GM12873 (cell line): ENCODE measurements at regions not wholly inside any gene's neighbourhood (a gene's known extent, or its start where the extent isn't known, plus 50 kb on each side); places are given as distances from the start of the nearest gene placed in this dataset.

Source experiments
- TF ChIP-seq, protein P1 (sequence below): IDR thresholded peaks from 2 replicates; pipeline ENCODE4 v1.5.1; 2012; ENCODE audit warnings: low read depth, mild to moderate bottlenecking, moderate library complexity, low read length, control low read depth; ENCODE audit not compliant: insufficient read depth; ENCODE audit errors: missing control alignments

DNA sequence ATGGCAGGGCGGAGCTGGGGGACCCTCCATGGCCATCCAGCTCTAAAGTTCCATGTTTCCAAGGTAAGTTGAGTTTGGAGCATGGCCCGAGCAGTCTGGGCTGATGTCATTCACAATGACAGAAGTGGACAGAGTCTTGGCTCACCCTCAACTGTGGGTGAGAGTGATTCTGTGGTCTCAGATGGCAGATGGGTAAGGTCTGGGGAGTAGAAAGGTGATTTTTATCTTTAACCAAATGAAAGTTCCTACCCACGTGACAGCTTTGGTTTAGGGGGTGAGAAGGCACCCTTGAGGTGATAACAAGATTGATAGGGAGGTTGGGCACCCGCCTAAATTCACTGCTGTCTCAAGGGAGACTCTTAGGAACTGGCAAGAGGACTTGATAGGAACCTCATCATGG is 57.6 kb upstream of the PDZD8 start:
- TF ChIP-seq, protein P1, sequence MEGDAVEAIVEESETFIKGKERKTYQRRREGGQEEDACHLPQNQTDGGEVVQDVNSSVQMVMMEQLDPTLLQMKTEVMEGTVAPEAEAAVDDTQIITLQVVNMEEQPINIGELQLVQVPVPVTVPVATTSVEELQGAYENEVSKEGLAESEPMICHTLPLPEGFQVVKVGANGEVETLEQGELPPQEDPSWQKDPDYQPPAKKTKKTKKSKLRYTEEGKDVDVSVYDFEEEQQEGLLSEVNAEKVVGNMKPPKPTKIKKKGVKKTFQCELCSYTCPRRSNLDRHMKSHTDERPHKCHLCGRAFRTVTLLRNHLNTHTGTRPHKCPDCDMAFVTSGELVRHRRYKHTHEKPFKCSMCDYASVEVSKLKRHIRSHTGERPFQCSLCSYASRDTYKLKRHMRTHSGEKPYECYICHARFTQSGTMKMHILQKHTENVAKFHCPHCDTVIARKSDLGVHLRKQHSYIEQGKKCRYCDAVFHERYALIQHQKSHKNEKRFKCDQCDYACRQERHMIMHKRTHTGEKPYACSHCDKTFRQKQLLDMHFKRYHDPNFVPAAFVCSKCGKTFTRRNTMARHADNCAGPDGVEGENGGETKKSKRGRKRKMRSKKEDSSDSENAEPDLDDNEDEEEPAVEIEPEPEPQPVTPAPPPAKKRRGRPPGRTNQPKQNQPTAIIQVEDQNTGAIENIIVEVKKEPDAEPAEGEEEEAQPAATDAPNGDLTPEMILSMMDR, result no peak

DNA sequence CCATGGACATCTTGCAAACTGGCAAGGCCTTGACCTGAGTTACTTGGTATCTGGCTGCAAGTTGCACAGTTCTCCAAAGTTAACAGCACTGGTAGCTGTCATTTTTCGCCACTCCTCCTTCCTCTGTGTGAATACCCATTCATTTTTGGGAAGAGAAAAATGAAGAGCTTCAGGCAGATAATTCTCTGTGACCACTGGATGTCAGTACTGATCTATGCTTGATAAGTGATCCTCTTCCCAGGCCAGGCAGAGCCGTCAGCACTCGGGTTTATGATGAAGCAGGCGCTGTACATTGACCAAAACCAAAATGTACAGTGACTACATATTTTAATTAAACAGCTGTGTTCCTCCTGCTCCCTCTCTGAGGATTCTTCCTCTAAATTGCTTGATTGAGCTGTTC is 55.9 kb upstream of the PDZD8 start:
- TF ChIP-seq, protein P1, result no peak

DNA sequence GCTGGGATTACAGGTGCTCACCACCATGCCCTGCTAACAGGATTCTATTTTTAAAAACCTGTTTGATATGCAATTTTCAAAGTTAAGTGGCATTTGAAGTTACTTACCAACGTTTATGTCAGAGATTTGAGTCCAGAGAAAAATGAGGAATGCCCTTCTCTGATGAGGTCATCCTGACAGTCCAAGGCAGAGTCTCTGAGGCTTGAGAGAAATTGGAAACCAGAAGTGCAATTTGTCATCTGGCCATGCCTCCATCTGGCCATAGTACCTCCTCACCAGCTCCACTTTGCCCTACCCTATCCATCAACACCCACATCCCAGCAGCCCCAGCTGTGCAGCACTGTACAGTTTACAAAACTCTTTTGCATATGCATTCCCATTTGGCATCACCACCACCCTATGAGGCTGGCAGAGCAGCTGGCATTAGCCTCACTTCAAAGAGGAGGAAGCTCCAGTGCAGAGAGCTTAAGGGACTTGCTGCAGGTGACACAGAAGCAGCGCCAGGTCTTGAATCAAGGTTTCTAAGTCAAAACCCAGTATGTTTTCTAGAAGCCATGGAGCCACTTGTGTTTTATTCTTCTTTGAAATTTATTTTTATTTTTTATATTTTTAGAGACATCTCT is 54.5 kb upstream of the PDZD8 start:
- TF ChIP-seq, protein P1, result no peak

DNA sequence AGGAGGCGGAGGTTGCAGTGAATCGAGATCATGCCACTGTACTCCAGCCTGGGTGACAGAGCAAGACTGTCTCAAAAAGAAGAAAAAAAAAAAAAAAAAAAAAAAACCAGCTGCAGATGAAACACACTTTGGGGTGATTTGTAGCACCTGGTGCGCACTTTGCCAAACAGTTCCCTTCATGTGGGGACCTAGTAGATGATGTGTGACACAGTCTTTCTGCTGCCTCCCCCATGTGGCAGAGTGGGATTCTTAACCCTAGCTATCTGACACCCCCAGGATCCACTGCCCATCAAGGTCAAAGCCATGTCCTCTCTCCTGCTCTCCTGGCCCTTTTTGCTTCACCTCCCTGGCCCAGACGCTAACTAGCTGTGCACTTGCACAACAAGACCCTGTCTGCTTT is 52.1 kb upstream of the PDZD8 start:
- TF ChIP-seq, protein P1, result no peak

DNA sequence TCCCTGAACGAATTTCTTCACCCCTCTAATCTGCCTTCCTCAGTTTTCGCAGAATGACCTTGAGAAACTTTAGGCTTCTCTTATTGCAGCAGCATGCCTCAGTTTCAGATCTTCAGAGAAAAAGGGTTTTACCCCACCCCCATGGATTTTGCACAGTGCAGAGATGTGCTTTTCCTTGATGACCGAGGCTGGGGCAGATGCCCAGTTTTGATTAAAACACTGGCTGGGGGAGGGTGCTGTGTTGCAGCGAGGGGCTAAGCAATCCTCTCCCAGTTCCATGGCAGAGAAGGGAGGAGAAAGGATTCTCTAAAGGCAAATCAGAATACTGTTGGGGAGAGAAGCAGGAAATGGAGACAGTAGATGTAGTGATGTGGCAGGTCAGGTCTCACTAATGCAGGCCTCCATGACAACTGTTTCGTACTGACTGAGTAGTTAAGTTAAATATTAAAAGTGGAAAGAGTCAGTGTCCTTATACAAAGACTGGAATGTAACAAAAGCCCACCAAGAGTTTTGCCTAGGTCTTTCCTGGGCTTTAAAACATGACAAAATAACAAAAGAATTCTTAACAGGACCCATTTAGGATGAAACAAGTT is 50.8 kb upstream of the PDZD8 start:
- TF ChIP-seq, protein P1, result no peak

DNA sequence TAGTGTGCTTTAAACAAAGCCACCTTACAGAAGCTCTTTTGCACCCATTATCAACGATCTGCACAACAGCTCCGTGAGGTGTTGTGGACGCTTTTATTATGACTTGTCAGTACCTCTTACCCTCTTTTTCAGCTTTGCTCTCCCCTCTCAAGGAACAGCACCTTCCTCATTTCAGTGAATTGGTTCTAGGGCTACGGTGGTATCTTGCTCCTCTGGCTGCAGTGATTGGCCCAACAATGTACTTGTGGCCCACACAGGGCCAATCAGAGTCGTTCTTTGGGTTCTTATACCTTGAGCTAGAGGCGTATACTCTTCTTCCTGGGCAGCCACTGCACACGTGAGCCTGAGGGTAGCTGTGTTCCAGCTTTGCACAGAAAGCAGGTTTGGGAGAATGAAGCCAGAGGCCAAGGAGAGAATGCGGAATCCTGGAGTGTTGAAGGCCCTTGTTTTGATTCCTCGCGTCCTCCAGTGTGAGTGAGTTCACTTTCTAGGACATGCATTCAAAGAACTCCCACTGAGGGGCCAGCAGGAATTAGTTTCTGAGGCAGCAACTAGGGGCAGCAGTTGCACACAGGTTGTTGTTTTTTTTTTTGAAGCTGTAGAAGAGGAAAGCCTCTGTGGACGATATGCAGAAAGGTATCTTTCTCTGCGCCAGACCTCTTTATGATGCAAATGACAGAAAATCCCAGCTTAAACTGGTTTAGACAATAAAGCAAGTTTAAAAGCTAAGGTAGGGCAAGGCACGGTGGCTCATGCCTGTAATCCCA is 49.8 kb upstream of the PDZD8 start:
- TF ChIP-seq, protein P1, result no peak
